GM12878 (cell line): ENCODE measurements at regions not wholly inside any gene's neighbourhood (a gene's known extent, or its start where the extent isn't known, plus 50 kb on each side); places are given as distances from the start of the nearest gene placed in this dataset.
"Not testable (repeated sequence)": the region's sequence is repeated elsewhere in the genome, so short reads cannot be mapped to it uniquely, and the experiment has no call there.

Source experiments
- CBX5 ChIP-seq: sonication (generic); IDR thresholded peaks from 2 replicates; pipeline ENCODE4 v1.6.1; 2016; ENCODE audit warnings: low read depth, moderate library complexity, mild to moderate bottlenecking, inconsistent platforms
- EP300 ChIP-seq, 2 experiments: fragments of 150-350 bp in 1 of 2; IDR thresholded peaks; 2 replicates each; pipeline ENCODE4 v1.6.1; 2011 to 2012; ENCODE audit warnings: low read depth in 2 of 2, low read length in 2 of 2, borderline replicate concordance in 1 of 2, improper control_type of control experiment in 1 of 2, inconsistent platforms in 1 of 2; ENCODE audit not compliant: control insufficient read depth in 1 of 2
- MXI1 ChIP-seq: fragments of 150-350 bp; IDR thresholded peaks from 2 replicates; pipeline ENCODE4 v1.6.1; 2011; ENCODE audit warnings: low read depth, mild to moderate bottlenecking, inconsistent platforms, low read length, improper control_type of control experiment
- TAF1 ChIP-seq: IDR thresholded peaks from 2 replicates; pipeline ENCODE4 v1.6.1; 2011; ENCODE audit warnings: mild to moderate bottlenecking, low read depth, low read length, borderline replicate concordance

- TF ChIP-seq TAF1; CBX5; MXI1; EP300 (IDR thresholded peaks at IDR 0.05; ENCODE audit: borderline replicate concordance in 1 of 2, control insufficient read depth in 1 of 2, low read depth in 2 of 2, low read length in 2 of 2): not testable (repeated sequence)
Measured at GRCh38 chr2:106281907-106282430, 87.9 kb upstream of the UXS1 start.
